SK-N-MC (cell line): ENCODE measurements at regions not wholly inside any gene's neighbourhood (a gene's known extent, or its start where the extent isn't known, plus 50 kb on each side); places are given as distances from the start of the nearest gene placed in this dataset.

ENCODE experiments used
- EZH2 ChIP-seq: fragments of 200-600 bp; sonication (generic); IDR thresholded peaks from one replicate; pipeline ENCODE4 v1.6.1; 2017; ENCODE audit warnings: antibody characterized with exemption
- POLR2AphosphoS5 ChIP-seq: IDR thresholded peaks from 2 replicates; pipeline ENCODE4 v1.6.1; 2012; ENCODE audit warnings: mild to moderate bottlenecking, low read depth, low read length, borderline replicate concordance

DNA sequence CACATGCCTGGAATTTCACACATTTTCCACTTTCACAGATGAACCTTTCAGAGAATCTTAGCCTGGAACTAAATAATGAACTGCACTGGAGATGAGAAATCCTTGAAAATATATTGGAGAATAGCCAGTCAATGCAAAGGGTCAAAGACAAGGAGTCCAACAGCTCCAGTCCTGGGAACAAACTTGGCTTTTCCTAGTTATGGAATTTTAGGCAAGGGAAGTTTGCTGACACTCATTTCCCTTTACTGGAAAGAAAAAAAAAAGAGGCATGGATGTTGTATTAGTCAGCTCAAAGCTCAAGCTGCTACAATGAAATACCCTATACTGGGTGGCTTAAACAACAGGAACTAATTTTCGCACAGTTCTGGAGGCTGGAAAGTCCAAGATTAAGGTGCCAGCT is 690.8 kb upstream of the ARPP21 start:
- no peak for TF ChIP-seq EZH2
- TF ChIP-seq POLR2AphosphoS5, result no peak
